GM21515 (cell line): ENCODE measurements at regions not wholly inside any gene's neighbourhood (a gene's known extent, or its start where the extent isn't known, plus 50 kb on each side); places are given as distances from the start of the nearest gene placed in this dataset.

Experiments used
- ATAC-seq: cut with Tn5 transposase; IDR thresholded peaks from one replicate; pipeline ENCODE4 v1.9.1; 2021; ENCODE audit not compliant: unreplicated experiment

DNA sequence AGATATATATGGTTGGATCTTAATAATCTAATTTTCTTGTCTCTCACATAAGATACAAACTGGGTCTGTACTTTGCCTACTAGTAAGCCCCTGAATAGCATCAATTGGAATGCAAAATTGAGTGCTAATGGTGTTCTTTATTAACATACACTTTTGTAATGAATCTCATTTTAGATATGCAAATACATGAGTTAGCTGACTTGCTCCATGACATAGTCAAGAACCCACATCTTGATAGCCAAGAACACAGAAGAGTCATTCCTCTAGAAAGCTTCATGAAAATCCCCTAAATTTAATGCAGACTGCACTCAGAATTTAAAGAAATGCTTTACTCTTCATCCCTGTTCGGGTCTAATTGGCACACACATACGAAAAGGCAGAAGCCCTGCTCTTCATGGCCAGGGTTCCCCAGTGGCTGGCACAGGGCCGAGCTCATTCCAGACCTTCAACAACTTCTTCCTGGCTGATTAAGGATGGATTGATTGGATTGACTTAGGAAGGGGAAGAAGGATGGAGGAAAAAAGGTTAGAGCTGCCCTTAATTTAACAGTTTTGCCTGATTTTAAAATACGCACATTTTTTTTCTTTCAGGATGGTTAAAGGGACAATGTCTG lies 431.1 kb upstream of the KLF6 start:
- no peak for ATAC-seq

DNA sequence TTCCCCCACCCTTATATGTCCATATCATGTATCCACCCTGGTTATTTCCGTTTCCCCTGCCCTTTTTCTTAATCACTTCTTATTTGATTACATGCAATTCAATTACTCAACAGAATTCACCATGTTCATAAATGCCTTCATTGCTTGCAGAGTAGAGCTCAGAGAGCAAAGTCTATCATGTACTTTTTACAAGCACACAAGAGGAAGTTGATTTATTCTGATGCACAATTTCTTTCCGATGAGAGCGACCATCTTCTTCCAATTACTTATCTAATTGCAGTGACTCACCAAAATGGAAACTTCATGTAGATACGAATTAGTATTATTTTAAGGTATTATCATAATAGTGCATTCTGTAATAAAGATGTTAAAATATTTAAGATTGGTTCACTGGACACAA lies 430.5 kb upstream of the KLF6 start:
- no peak for ATAC-seq

DNA sequence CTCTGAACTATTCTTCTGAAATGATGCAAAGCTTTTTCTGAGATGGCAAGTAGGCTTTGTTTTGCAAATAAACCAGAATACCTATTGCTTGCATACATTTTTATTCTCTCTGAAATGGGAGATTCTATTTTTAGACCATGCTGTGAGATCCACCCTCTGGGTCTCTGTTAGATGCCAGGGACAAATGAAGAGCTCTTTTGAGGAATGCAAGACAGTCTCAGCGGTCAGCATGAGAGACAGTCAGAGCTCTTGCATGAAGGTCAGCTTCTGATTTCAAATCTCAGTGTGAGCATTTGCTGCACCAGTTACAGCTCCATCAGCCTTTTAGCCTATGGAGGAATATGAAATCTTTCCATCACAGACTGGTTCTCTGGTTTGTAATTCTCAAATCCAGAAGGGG lies 429.9 kb upstream of the KLF6 start:
- no peak for ATAC-seq

DNA sequence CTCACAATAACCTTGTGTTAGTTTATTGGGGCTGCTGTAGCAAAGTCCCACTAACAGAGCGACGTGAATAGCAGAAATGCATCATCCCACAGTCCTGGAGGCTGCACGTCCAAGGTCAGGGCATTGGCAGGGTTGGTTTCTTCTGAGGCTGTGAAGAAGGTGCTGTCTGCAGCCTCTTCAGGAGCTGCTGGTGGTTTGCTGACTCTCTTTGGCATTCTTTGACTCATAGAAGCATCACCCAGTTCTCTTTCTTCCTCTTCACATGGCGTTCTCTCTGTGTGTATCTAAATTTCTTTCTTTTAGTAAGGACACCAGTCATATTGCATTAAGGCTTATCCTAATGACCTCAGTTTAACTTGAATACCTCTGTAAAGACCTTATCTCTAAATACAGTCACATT lies 428.4 kb upstream of the KLF6 start:
- no peak for ATAC-seq

DNA sequence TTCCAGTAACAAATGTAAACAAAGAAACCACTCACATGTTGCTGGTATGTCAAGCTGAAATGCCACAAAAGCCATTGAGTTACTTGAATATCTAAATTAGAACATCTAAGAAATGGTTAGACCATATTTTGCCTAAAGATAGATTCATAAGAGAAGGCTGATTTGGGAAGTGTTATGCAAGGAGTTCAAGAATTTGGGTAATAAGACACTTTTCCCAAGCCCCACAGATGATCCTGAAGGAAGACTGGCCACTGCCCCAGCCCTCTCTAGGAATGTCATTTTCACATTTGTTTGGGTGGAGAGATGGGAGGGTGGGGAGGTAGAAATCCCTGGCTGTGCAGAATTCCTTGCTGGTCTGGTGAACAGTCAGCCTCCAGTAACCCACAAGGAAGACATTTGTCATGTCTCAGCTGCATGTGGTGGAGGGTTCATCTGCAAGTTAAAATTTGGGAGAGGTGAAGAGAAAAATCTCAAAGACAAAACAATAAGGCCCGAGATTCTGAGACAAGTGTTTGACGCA lies 427.2 kb upstream of the KLF6 start:
- ATAC-seq, result no peak

DNA sequence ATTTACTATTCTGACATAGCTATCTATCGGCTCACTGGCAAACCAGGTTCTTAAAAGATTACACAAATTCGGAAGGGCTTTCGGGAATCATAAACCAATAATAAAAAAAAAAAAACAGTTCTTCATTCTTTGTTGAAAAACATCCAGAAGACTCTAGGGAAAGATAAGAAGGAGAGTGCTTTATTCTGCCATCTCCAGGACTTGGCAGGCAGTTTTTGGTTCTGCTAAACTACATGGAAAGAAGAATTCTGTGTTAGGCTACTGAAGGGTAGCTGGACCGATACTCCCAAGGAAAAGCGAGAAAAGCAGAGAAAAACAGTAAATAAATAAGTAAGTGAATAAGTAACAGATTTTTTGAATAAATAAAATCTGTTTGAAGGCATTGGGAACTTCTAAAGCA lies 423.5 kb upstream of the KLF6 start:
- no peak for ATAC-seq

DNA sequence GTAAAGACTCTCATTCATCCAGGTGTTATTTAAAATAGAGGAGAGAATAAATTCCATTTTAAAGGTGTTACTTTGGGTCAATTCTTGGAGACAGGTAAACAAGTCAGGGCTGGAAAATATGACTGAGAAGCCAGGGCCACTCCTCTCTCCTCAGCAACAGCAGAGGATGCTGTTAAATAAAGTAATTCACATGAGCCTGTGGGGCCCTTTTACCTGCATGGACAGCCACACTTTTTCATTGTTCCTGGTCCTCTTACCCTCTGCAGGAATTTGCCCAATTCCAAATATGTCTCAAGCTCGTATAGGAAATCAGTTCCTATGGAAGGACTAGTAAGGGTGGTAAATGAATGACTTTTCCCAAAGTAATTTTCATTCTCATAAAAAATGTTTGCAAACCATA lies 420.1 kb upstream of the KLF6 start:
- no peak for ATAC-seq

DNA sequence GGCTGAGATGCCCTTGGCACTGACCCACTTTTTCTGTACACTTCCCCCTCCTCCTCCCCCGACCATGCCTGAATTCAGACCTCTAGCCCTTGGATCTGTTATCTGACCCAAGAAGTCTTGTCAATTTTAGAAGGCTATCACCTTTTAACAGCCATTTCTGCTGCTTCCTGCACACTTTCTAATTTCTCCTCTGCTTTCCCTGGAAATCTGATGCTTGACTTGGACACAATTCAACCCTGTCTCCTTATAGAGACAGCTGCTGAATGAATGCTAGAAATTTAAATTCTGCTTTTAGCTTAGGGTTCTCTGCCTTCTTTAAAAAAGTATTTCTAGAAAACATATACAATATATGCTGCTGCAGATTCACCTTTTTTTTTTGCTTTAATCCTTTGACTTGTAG lies 417.9 kb upstream of the KLF6 start:
- ATAC-seq, result no peak

DNA sequence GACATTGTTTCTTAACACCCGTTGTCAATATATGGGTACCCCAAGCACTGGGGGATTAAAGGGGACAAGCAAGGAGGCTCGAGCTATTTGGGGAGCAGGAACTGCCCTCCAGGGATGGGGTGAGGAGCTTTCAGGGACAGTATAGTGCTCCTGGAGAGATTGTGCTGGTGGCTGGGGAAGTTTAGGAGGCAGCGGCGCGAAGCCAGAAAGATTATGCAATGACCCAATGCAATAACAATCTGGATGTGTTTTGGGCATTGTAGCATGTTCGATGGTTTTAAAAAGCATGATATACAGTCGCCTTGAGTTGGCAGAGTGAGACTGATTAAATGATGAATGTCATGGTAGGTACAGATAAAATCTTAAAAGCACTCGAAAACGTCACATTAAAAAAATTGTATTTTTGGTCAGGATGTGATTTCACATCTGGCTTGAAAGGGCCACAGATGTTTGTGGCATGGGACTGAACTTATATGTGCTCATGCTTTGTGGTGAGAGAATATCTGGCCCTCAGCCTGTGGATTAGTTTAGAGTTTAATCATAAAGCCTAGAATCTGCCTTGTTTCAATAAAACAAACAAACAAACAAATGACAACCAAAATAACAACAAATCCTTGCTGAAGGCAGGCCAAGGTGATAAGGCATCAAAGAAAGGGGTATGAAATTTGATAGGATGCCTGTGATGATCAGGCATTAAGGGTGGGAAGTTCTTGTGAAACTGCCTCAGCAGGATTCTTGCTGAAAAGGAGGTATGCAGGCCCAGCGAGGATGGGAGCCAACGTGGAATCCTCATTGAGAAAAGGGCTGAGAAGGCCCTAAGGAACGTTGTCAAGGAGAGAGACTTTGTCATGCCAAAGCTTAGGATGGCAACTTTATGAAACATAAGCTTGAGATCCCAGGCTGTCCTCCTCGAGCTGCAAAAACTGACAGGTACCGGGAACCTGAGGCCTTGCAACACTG lies 417.1 kb upstream of the KLF6 start:
- no peak for ATAC-seq

DNA sequence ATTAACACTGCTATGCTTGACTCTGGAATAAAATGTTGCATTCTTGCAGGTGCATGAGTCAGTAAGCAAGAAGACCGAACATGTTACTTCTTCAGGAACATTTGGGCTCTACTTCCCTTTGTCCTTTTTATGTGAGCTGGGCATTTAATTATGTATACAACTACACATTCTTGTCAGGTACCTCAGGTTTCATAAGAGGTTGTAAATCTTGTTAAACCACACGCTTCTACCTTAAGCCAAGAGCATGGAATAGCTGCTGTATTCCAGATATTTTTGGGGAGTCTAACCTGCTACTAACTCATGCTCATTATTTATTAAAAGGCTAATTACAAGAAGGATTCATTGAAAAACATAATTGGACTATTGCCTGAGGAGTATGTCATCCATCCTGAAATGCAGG lies 414.2 kb upstream of the KLF6 start:
- no peak for ATAC-seq

DNA sequence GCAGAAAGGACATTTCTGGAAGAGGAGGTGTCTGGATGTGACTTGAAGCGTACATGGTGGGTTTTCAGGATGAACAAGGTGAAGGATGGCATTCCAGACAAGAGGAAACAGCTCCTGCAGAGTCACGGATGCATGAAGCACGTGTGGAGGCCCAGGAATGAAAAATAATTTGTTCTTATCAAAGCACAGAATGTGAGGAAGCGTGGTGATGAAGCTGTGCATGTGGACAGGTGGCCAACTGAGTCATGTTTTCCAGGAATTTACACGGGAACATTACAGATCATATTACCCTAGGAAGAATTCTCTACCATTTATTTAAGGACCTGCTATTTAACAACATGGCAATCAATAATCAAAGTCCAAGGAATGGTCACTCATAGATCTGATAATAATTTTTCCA lies 413.2 kb upstream of the KLF6 start:
- ATAC-seq, result no peak

DNA sequence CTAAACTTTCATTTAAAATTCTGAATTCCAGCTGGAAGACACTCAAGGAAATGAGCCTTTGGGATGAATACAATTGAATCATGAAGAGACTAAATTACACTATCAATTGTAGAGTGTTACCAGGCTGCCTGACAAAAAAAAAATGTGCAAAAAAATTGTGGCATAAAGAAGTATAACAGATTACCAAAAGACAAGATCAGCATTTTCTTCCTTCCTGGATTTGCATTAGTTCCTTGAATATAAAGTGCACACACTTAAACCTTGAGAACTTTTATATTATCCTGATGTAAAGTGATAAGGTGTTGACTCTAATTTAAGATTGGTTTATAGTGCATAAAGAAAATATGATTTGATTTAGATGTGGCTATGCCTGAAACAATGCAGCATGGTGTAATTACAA lies 412.7 kb upstream of the KLF6 start:
- ATAC-seq, result no peak

DNA sequence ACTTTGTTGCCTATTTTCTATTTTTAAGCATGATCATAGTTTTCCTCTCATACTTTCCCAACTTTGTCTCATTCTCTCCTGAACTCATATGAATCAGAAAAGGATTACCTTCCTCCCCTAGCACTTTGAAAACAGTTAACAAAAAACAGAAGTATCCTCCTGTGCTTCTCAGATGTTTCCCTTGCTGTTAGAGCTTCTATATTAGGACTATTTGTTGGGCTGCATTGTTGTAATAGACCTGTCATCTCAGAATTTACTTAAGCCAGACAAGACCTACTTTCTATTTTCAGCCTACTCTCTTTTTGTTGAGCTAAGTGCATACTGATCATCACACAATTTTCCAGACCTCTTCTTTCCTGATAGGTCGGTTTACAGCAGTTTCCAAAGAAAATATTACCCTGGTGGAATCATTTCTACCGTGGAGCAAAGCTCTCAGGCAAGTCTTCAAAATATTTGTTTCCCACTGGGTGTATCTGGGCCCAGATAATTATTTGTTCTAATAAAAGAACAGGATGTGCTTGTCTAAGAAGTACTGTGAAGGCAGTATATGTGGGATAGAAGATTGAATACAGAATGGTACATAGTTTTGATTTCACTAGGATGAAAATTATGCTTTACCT lies 411.9 kb upstream of the KLF6 start:
- no peak for ATAC-seq

DNA sequence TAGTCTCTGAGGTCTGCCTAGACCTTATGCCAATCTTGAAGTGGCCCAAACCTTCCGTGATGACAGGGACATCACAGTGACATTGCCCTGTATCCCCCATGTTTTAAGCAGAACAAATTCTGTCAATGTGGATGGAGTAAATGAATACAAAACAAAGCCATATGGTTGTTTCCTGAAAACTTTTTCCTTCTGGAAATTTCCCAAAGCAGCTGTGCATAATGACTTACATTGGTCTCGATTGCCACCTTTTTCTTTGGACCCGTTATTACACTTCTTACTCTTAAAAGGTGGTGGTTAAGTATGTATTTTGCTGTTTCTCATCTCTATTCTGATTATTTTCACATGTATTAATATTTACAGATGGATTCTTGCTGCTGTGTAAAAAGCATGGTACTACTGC lies 411.2 kb upstream of the KLF6 start:
- no peak for ATAC-seq

DNA sequence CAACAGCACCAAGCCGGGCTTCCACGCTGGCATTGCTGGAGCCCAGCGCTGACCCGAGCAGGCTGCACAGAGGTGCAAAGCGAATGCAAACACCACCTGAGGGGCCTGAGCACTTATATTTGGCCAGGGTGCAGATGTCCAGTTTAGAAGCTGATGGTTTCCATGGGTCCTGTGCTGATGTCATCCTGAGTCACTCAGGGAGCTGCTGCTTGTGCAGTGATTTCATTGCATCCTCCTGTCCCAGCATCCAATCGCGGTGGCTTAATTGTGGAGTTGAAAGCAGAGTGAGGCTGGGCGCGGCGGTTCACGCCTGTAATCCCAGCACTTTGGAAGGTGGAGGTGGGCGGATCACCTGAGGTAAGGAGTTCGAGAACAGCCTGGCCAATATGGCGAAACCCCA lies 410.2 kb upstream of the KLF6 start:
- ATAC-seq, result no peak

DNA sequence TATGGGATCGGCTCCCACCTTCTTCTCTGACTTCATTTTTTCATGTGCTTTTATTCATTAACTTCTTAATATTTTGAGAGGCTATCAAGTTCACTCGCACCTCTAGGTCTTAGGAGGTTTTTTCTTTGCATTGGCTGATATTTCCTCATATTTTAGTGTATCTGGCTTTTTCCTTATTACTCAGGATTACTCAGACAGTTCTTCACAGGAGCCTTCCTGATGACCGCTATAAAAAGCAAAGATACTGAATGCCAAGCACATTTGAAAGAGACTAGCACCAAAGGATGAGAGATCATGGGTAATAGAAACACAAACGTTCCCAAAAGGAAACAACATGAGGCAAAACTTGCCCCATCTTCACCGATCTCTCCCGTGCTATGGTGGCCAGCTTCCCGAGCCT lies 409.2 kb upstream of the KLF6 start:
- ATAC-seq, result no peak

DNA sequence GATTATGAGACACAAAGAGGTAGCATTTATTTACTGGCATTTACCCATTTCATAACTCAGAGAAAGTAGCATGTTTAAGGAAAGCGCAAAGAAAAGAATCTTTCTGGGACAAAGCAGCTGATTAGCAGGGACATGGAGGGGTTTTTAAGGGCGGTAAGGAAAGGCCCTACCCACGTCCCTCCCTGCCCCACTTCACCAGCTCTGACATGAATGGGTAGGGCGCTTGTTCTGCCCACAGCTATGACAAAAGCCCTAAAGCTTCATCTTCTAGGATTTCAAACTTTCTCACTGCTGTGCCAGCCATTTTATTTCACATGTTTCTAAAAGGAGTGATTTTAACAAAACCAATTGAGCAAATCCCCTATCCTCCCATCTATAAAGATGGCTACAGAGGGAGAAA lies 406.9 kb upstream of the KLF6 start:
- no peak for ATAC-seq

DNA sequence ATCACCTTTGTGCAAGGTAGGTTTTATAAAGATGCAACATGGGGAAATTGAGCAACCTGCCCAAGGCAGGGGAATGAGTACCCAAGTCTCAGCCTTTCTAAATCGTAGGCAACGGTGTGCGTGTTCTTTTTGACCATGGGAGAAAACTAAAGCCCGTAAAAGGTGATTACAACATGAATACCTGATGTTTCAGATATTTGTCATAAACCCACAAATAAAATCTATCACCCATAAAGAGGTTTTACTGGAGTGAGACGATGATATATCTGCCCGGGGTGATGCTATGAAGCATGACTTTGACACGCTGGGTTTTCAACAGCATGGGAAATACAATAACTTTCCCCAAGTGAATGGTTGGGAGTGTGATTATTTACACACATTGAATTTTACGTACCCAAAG lies 406.3 kb upstream of the KLF6 start:
- ATAC-seq, result no peak

DNA sequence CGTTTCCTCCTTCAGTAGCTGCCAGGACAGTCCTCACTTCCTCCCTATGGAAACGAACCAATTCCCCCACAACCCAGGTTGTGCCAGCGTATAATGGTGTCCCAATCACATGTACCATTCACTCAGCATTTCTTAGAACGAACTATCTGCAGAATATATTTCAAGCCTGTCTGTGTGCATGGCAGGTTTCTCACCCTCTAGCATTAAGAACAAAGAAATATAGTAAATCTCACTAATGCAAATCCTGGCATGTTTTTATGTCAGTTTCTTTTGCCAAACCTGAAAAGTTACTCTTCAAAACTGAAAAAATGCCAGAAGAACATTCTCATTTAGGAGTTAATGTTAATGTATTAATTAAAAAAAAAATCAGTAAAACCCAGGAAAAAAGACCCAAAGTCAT lies 405.9 kb upstream of the KLF6 start:
- ATAC-seq, result no peak

DNA sequence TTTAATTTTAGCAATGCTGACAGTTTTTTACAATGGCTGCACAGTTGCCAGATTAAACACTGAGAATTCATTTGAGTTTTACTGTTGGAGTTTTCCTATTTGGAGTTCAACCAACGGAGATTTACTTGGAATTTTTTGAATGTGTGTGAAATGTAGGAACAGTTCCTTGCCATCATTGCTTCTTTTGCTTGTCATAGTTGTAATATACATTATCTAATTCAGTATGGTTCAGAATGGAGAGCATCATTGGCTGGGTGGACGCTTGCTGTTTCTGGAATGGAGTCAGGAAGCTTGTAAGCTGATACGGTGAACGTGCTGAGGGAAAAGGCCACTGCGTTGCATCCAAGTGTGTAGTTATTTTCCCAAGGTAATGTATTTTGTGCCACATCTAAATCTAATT lies 404.3 kb upstream of the KLF6 start:
- ATAC-seq, result no peak

DNA sequence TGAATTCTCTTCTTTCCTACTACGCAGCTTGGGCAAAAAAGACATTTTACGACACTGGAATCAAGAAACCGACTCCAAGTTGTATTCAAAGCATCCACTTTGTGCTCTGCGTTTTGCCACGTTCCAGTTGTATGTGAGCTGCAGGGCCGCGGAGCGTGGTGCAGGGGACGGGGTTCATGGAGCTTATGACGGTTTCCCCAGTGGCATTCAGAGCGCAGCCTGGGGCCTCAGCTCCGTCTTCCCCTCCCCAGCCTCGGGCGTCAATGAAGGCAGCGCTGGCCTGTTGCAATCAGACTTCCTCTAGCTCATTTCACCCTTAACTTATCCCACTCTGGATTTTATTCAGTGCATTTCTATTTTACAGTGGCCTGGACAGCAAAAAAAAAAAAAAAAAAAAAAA lies 403.4 kb upstream of the KLF6 start:
- no peak for ATAC-seq
